Fibroblast of skin of back (primary cell): ENCODE measurements at regions not wholly inside any gene's neighbourhood (a gene's known extent, or its start where the extent isn't known, plus 50 kb on each side); places are given as distances from the start of the nearest gene placed in this dataset.
"Not testable (repeated sequence)": the region's sequence is repeated elsewhere in the genome, so short reads cannot be mapped to it uniquely, and the experiment has no call there.

Experiments
- DNase-seq: peaks from one replicate; pipeline ENCODE4 v3.0.0-alpha.2; 2013

- no peak for DNase-seq
Observed at GRCh38 chr6:112590326-112590725, 243.2 kb downstream of the RFPL4B start.

GRCh38 chr6:112591329-112591728 is 244.2 kb downstream of the RFPL4B start:
- DNase-seq, result no peak

DNA sequence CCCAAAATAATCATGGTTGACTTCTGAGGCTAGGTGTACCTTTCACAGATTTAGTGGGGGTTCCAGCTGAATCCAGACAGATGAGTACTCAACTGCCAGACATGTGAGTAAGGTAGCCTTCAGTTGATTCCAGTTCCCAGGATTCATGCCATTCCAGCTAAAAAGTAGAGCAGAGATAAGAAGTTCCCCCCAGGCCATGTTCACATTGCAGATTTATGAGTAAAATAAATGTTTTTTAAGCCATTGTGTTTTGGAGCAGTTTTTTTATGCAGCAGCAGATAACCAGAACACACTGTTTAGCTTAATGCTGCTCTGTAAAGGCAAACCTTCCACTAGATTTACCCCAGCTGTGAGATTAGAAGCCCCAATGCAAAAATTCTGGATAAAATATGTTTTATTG is 245.0 kb downstream of the RFPL4B start:
- DNase-seq, result peak; percentile 33

- no peak for DNase-seq
Observed at GRCh38 chr6:112594886-112595594, 247.9 kb downstream of the RFPL4B start.

- DNase-seq, result peak; percentile 13
Observed at GRCh38 chr6:112595841-112596240, 248.7 kb downstream of the RFPL4B start.

DNA sequence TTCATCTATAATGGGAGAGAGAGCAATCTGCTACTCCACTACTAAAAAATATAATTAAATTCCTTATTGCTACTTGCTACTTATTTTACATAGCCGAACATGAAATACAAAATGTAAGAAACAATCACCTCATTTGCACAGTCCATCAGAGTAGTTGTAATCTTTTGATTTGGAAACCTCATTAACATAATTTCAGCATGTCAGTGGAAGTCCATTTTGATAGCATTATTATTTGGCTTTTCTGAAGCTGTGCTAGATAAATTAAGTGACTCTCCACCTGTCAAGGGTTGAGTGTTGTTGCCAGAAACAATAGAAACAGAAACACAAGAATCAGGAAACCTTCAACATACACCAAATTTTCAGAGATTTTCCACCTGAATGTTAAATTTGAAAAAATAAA is 250.0 kb downstream of the RFPL4B start:
- DNase-seq, result no peak

GRCh38 chr6:112600168-112600567 is 253.0 kb downstream of the RFPL4B start:
- no peak for DNase-seq

DNA sequence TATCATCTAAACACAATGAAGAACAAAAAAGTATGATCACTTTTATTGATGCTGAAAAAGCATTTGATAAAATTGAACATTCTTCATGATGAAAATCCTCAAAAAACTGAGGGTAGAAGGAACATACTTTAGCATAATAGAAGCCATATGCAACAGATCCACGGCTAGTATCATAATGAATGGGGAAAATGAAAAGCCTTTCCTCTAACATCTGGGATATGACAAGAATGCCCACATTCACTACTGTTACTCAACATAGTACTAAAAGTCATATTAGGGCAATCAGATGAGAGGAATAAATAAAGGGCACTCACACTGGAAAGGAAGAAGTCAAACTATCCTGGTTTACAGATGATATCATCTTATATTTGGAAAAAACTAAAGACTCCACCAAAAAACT is 256.6 kb downstream of the RFPL4B start:
- no peak for DNase-seq

- DNase-seq, result no peak
Observed at GRCh38 chr6:112606656-112607435, 259.7 kb downstream of the RFPL4B start.

DNA sequence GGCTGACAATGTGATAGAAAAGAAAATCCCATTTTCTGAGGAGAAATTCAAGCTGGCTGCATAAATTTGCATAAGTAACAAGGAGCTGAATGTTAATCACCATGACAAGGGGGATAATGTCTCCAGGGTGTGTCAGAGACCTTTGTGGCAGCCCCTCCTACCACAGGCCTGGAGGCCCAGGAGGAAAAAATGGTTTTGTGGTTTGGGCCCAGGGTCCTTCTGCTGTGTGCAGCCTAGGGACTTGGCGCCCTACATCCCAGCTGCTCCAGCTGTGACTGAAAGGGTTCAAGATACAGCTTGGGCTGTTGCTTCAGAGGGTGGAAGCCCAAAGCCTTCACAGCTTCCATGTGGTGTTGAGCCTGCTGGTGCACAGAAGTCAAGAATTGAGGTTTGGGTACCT is 261.8 kb downstream of the RFPL4B start:
- not testable (repeated sequence) for DNase-seq

GRCh38 chr6:112613410-112613809 is 266.3 kb downstream of the RFPL4B start:
- DNase-seq, result no peak

GRCh38 chr6:112618849-112619248 is 271.7 kb downstream of the RFPL4B start:
- DNase-seq, result peak; percentile 16

DNA sequence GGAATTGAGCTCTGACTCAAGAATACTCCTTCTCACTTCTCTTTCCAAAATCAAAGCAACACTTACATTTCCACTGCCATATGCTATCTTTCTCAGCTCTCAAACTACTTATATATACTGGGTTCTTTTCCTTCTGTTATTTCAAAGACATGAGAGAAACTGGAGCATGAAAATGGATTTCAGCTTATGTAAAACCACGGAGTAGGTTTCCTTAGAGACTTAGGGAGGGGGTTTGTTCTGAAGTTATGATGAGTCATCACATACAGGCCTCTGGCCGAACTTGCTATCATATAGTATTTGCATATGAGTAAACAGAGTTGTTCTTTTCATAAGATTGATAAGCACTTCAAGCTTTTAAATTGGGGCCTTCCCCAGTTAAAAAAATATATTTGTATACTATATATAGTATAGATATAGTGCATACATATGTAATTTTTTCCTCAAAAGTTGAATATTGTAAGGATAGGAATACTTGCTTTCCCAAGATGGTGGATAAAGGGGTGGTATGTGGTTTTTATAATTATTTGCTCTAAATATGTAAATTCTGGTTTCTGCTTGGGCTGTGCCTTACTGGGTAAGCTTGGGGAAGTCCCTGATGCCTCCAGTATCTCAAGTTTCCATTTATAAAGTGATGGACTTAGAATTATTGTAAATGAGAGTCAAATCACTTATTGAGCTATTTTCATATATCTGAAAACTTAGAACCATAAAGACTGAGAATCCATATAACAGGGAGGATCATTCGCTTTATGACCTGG is 273.9 kb downstream of the RFPL4B start:
- peak; percentile 46 for DNase-seq

DNA sequence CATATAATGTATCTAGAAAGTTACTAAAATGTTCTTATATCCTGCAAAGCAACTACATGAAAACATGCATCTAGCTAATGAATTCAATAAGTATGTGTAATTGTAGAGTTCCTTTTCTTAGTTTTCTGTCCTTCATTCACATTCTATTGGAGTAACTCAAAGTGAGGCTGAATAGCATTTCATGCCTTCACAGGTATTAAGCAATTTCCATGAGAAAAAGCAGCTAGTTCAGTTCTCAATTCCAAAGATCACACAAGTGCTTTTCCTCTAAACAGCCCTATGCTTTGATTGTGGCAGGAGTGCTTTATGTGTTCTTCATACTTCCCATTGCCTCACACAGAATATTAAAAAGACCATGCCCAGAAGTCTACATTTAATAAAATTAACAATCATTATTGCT is 274.9 kb downstream of the RFPL4B start:
- no peak for DNase-seq

DNA sequence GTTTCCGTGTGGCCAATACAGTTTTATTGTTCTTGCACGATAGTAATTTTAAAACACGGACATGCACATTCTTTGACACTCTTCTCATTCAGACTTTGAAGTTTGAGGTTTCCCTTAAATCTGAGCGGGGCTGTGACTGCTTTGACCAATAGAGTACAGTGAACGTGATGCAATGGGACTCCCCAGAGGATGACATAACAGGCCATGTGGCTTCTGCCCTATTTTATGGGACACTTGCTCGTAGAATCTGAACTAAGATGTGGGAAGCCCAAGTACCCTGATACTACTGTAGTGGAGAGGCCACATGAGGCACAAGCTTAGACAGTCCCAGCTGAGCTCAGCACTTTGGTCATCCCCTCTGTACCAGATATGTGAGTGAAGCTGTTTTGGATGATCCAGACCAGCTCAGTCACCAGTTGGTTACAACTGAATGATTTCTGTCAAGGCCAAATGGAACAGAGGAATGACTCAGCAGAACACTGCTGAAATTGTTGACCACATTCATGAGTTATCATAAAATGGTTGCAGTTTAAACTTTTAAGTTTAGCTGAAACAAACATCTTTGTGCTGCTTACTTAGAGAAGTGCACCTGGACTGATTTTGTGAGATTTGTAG is 279.4 kb downstream of the RFPL4B start:
- DNase-seq, result peak; percentile 40

- no peak for DNase-seq
Observed at GRCh38 chr6:112634376-112634775, 287.2 kb downstream of the RFPL4B start.

DNA sequence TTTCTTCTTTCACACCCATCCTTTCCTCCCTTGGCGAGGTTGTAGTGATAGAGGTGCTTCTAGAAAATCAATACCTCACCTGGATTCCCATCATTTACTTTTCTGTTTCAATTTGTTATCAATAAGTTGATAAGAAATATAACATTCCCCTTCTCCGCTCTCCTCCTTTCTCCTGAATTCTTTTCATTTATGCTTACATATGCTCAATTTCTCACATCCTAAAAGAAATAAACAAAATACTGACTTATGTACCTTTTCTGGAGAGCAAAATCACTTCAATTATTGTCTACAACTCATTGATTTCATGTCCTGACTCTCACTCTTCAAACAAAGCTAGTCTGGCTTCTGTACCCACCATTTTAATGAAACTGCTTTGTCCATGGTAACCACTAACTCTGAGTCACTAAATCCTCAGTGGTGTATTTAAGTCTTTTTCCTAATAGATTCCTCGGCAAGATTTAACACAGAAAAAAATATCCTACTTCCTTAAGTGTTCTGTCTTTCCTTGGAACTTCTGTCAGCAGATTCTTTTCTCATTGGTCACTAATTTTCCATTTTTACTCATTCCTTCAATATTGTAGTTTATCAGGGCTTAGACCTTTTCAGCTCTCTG is 289.6 kb downstream of the RFPL4B start:
- DNase-seq, result peak; percentile 82

DNA sequence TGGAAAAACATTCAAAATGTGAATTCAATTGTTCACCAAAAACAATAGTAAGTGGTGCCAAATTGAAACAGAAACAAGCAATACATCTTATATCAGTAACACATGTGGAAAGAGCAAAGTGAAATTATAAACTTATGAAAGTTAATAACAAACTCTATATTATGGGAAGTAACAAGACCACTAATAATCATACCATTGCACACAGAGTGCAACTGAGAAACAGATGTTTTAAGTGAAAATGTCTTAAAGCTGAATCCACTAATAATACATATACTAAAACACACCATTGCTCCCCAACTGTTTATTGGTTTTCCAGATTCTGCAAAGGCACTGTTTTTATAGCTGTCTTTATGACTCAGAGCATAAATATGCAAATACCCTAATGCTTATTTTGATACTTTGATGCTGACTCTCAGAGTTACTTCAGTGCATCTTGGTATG is 292.3 kb downstream of the RFPL4B start:
- peak; percentile 84 for DNase-seq

GRCh38 chr6:112640891-112641290 is 293.8 kb downstream of the RFPL4B start:
- peak; percentile 93 for DNase-seq

DNA sequence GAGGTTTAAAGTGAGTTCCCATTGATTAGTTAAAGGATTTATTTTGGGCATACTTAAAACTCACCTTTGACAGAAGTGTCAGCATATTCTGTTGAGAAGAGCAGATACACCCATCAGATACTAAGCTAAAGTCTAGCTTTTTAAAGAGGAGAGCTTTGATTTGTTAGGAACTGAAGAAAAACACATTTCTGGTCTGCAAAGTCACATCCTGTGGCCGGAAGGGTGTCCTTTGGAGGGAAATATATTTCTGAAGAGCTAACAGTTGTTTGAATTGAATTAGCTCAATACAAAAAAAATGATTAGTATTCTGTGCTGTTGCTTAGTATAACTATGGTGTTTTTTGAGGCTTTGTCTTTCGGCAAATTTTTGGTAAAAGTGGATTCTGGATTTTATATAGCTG is 302.7 kb downstream of the RFPL4B start:
- DNase-seq, result no peak

DNA sequence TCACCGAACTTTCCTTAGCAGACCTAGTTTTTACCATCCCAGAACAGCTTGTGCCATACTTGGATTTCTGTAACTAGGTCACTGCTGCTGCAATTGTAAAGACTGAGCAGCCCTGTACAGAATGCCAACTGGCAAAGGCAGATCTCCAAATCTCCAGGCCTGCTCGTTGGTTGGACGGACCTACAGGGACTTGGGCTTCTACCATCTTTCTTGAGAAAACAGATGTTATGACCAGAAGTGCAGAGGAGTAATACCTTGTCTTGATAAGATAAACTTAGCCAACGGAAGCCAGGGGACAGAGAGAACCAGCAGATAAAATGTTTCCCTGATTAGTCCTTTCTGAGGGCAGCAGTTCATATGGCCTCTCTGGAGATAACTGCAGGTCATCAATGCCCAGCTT is 304.1 kb downstream of the RFPL4B start:
- DNase-seq, result no peak

GRCh38 chr6:112659912-112660311 is 312.8 kb downstream of the RFPL4B start:
- DNase-seq, result no peak
